GM23338 (cell line): ENCODE measurements at regions not wholly inside any gene's neighbourhood (a gene's known extent, or its start where the extent isn't known, plus 50 kb on each side); places are given as distances from the start of the nearest gene placed in this dataset.

Experiments used
- CREB1 ChIP-seq: fragments of 250-450 bp; sonication (Bioruptor Pico); IDR thresholded peaks from 2 replicates; pipeline ENCODE4 v1.5.0; 2020; ENCODE audit warnings: low read depth, mild to moderate bottlenecking, moderate library complexity
- ETS1 ChIP-seq: IDR thresholded peaks from 2 replicates; pipeline ENCODE4 v1.6.1; 2016; ENCODE audit warnings: antibody characterized with exemption
- EZH2 ChIP-seq: fragments of 200-600 bp; sonication (generic); IDR thresholded peaks from one replicate; pipeline ENCODE4 v1.8.0; 2017; ENCODE audit warnings: antibody characterized with exemption, mild to moderate bottlenecking, low read depth; ENCODE audit not compliant: unreplicated experiment
- EZH2phosphoT487 ChIP-seq: fragments of 200-600 bp; sonication (generic); IDR thresholded peaks from one replicate; pipeline ENCODE4 v1.8.1; 2018; ENCODE audit warnings: antibody characterized with exemption; ENCODE audit not compliant: unreplicated experiment
- JUNB ChIP-seq: IDR thresholded peaks from one replicate; pipeline ENCODE4 v1.6.1; 2016; ENCODE audit warnings: antibody characterized with exemption; ENCODE audit not compliant: unreplicated experiment
- POLR2AphosphoS5 ChIP-seq: IDR thresholded peaks from 2 replicates; pipeline ENCODE4 v1.6.1; 2016; ENCODE audit warnings: antibody characterized with exemption, low read depth
- REST ChIP-seq: IDR thresholded peaks from one replicate; pipeline ENCODE4 v1.6.1; 2018; ENCODE audit warnings: antibody characterized with exemption; ENCODE audit not compliant: unreplicated experiment
- STAT1 ChIP-seq: IDR thresholded peaks from one replicate; pipeline ENCODE4 v1.6.1; 2016; ENCODE audit warnings: antibody characterized with exemption; ENCODE audit not compliant: unreplicated experiment
- ZNF331 ChIP-seq: fragments of 250-450 bp; sonication (Bioruptor Pico); IDR thresholded peaks from 2 replicates; pipeline ENCODE4 v1.5.0; 2020; ENCODE audit warnings: low read depth, mild to moderate bottlenecking, moderate library complexity
- ZNF462 ChIP-seq: fragments of 250-450 bp; sonication (Bioruptor Pico); IDR thresholded peaks from 2 replicates; pipeline ENCODE4 v1.5.0; 2020; ENCODE audit warnings: mild to moderate bottlenecking, moderate library complexity
- TF ChIP-seq, protein P1 (sequence below), 2 experiments: fragments of 200-600 bp in 1 of 2; sonication (generic) in 1 of 2; conservative IDR thresholded peaks; 2 replicates each; pipeline versions ENCODE4 v1.5.1 to v1.6.1; 2016 to 2017; ENCODE audit warnings: antibody characterized with exemption in 2 of 2, low read depth in 2 of 2, mild to moderate bottlenecking in 2 of 2, moderate library complexity in 1 of 2

DNA sequence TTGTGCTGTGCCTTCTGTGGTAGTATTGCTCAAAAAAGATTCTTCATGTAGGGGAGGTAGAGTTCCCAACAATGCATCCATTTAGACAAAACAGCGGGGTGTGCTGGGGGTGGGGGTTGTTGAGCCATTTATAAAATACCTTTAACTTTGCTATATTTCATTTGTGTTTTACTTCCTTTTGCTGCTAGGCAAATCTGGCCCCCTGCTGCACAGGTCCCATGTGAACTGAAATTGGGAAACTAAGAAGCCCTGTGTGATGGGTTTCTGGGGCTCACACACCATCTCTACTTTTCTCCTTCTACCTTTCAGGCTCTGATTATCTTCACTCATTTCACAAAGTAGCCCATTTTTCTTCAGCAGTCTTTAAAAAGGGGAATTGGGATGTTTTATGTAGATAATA, 52.7 kb upstream of the ITGA4 start:
- TF ChIP-seq, protein P1, sequence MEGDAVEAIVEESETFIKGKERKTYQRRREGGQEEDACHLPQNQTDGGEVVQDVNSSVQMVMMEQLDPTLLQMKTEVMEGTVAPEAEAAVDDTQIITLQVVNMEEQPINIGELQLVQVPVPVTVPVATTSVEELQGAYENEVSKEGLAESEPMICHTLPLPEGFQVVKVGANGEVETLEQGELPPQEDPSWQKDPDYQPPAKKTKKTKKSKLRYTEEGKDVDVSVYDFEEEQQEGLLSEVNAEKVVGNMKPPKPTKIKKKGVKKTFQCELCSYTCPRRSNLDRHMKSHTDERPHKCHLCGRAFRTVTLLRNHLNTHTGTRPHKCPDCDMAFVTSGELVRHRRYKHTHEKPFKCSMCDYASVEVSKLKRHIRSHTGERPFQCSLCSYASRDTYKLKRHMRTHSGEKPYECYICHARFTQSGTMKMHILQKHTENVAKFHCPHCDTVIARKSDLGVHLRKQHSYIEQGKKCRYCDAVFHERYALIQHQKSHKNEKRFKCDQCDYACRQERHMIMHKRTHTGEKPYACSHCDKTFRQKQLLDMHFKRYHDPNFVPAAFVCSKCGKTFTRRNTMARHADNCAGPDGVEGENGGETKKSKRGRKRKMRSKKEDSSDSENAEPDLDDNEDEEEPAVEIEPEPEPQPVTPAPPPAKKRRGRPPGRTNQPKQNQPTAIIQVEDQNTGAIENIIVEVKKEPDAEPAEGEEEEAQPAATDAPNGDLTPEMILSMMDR (conservative IDR thresholded peaks at IDR 0.05; ENCODE audit: low read depth in 2 of 2) = no peak
- TF ChIP-seq POLR2AphosphoS5 = no peak
- TF ChIP-seq EZH2phosphoT487 = no peak
- no peak for TF ChIP-seq REST
- TF ChIP-seq EZH2 = no peak
- TF ChIP-seq ZNF462 (CRISPR knock-in tag) = no peak
- TF ChIP-seq STAT1 = no peak
- no peak for TF ChIP-seq ZNF331 (CRISPR knock-in tag)
- no peak for TF ChIP-seq CREB1
- no peak for TF ChIP-seq JUNB
- TF ChIP-seq ETS1 = no peak
